ENCODE measurements at regions not wholly inside any gene's neighbourhood (a gene's known extent, or its start where the extent isn't known, plus 50 kb on each side); places are given as distances from the start of the nearest gene placed in this dataset.

GRCh38 chr1:172917972-172918371 is 132.8 kb downstream of the TNFSF18 start:
- Histone ChIP-seq H3F3A (ENCODE audit: low read depth) (no peaks in the 10 kb centered on the region), H3K4me1 (no peaks in the 10 kb centered on the region), H3K36me3 (no peaks in the 10 kb centered on the region), H3K9me3 (ENCODE audit: low read depth) (no peaks in the 10 kb centered on the region), H3K9ac (no peak overlapping the region), H3K4me2 (no peak overlapping the region), H3K27ac (no peak overlapping the region), H4K20me1 (ENCODE audit: low read depth) (no peaks in the 10 kb centered on the region), H2AFZ (replicated peaks) (no peak overlapping the region), H3K79me2 (ENCODE audit: low read depth) (no peaks in the 10 kb centered on the region), H3K27me3 (no peaks in the 10 kb centered on the region), H3K4me3 (no peak overlapping the region)
- no peaks in the 10 kb centered on the region for H3K4me1 Mint-ChIP-seq
- peaks cover 4% of the 10 kb centered on the region for H3K9me3 Mint-ChIP-seq
- H3K27me3 Mint-ChIP-seq (ENCODE audit: insufficient read depth, low read depth): peaks cover 3% of the 10 kb centered on the region
- no peaks in the 10 kb centered on the region for H3K36me3 Mint-ChIP-seq
- H3K27ac Mint-ChIP-seq: no peak overlapping the region
- no peak overlapping the region for H3K4me3 Mint-ChIP-seq
- DNase-seq (ENCODE audit: low spot score): no peak
- TF ChIP-seq EZH2phosphoT487 (IDR thresholded peaks at IDR 0.05) (no peak), CTCF (IDR thresholded peaks at IDR 0.05) (no peak), EZH2 (IDR thresholded peaks at IDR 0.05) (no peak)

GRCh38 chr1:172918478-172918877 is 132.3 kb downstream of the TNFSF18 start:
- Histone ChIP-seq H3K4me2 (no peak overlapping the region), H3K9me3 (ENCODE audit: low read depth) (no peaks in the 10 kb centered on the region), H3K79me2 (ENCODE audit: low read depth) (no peaks in the 10 kb centered on the region), H3K9ac (no peak overlapping the region), H2AFZ (replicated peaks) (no peak overlapping the region), H3K4me3 (no peak overlapping the region), H3K27ac (no peak overlapping the region), H3K27me3 (no peaks in the 10 kb centered on the region), H4K20me1 (ENCODE audit: low read depth) (no peaks in the 10 kb centered on the region), H3F3A (ENCODE audit: low read depth) (no peaks in the 10 kb centered on the region), H3K36me3 (no peaks in the 10 kb centered on the region), H3K4me1 (no peaks in the 10 kb centered on the region)
- DNase-seq (ENCODE audit: low spot score): no peak
- H3K36me3 Mint-ChIP-seq: no peaks in the 10 kb centered on the region
- TF ChIP-seq EZH2phosphoT487 (IDR thresholded peaks at IDR 0.05) (no peak), CTCF (IDR thresholded peaks at IDR 0.05) (no peak), EZH2 (IDR thresholded peaks at IDR 0.05) (no peak)
- peaks cover 3% of the 10 kb centered on the region for H3K27me3 Mint-ChIP-seq (ENCODE audit: insufficient read depth, low read depth)
- H3K4me3 Mint-ChIP-seq: no peak overlapping the region
- H3K9me3 Mint-ChIP-seq: peaks cover 1% of the 10 kb centered on the region
- H3K27ac Mint-ChIP-seq: no peak overlapping the region
- no peaks in the 10 kb centered on the region for H3K4me1 Mint-ChIP-seq

- no peak for DNase-seq (ENCODE audit: low spot score)
- Histone ChIP-seq H2AFZ (replicated peaks) (no peak overlapping the region), H3K4me3 (no peak overlapping the region), H3K36me3 (no peaks in the 10 kb centered on the region), H4K20me1 (ENCODE audit: low read depth) (no peaks in the 10 kb centered on the region), H3K4me1 (no peaks in the 10 kb centered on the region), H3K27me3 (no peaks in the 10 kb centered on the region), H3K9me3 (ENCODE audit: low read depth) (no peaks in the 10 kb centered on the region), H3K9ac (no peak overlapping the region), H3F3A (ENCODE audit: low read depth) (no peaks in the 10 kb centered on the region), H3K4me2 (no peak overlapping the region), H3K79me2 (ENCODE audit: low read depth) (no peaks in the 10 kb centered on the region), H3K27ac (no peak overlapping the region)
- no peak for TF ChIP-seq CTCF (IDR thresholded peaks at IDR 0.05)
- no peak for TF ChIP-seq EZH2phosphoT487 (IDR thresholded peaks at IDR 0.05)
- no peak for TF ChIP-seq EZH2 (IDR thresholded peaks at IDR 0.05)
- no peaks in the 10 kb centered on the region for H3K36me3 Mint-ChIP-seq
- H3K4me1 Mint-ChIP-seq: no peaks in the 10 kb centered on the region
- no peaks in the 10 kb centered on the region for H3K9me3 Mint-ChIP-seq
- no peaks in the 10 kb centered on the region for H3K27me3 Mint-ChIP-seq (ENCODE audit: insufficient read depth, low read depth)
- H3K27ac Mint-ChIP-seq: no peak overlapping the region
- no peak overlapping the region for H3K4me3 Mint-ChIP-seq
Observed at GRCh38 chr1:172926070-172926469, 124.7 kb downstream of the TNFSF18 start.

- Mint-ChIP-seq H3K9me3 (no peaks in the 10 kb centered on the region), H3K4me3 (no peak overlapping the region), H3K27me3 (ENCODE audit: insufficient read depth, low read depth) (no peaks in the 10 kb centered on the region), H3K27ac (no peak overlapping the region), H3K36me3 (no peaks in the 10 kb centered on the region), H3K4me1 (no peaks in the 10 kb centered on the region)
- no peaks in the 10 kb centered on the region for H4K20me1 ChIP-seq (ENCODE audit: low read depth)
- no peak overlapping the region for H3K27ac ChIP-seq
- no peaks in the 10 kb centered on the region for H3K9me3 ChIP-seq (ENCODE audit: low read depth)
- H3K4me2 ChIP-seq: no peak overlapping the region
- no peaks in the 10 kb centered on the region for H3F3A ChIP-seq (ENCODE audit: low read depth)
- no peak overlapping the region for H2AFZ ChIP-seq (replicated peaks)
- H3K4me3 ChIP-seq: no peak overlapping the region
- H3K4me1 ChIP-seq: no peaks in the 10 kb centered on the region
- H3K27me3 ChIP-seq: no peaks in the 10 kb centered on the region
- H3K36me3 ChIP-seq: no peaks in the 10 kb centered on the region
- no peak for DNase-seq (ENCODE audit: low spot score)
- H3K79me2 ChIP-seq (ENCODE audit: low read depth): no peaks in the 10 kb centered on the region
- TF ChIP-seq EZH2phosphoT487 (IDR thresholded peaks at IDR 0.05) (no peak), EZH2 (IDR thresholded peaks at IDR 0.05) (no peak), CTCF (IDR thresholded peaks at IDR 0.05) (no peak)
- no peak overlapping the region for H3K9ac ChIP-seq
Observed at GRCh38 chr1:172928412-172928811, 122.3 kb downstream of the TNFSF18 start.
